Left lung (tissue), 4 donors: ENCODE measurements at regions not wholly inside any gene's neighbourhood (a gene's known extent, or its start where the extent isn't known, plus 50 kb on each side); places are given as distances from the start of the nearest gene placed in this dataset.
"Not testable (repeated sequence)": the region's sequence is repeated elsewhere in the genome, so short reads cannot be mapped to it uniquely, and the experiment has no call there.

Experiments
- ATAC-seq: fragments of 200-7000 bp; cut with Tn5 transposase; one replicate; pipeline ENCODE4 v1.9.1; 2020; ENCODE audit warnings: moderate library complexity
- DNase-seq, 4 donors: peaks; one replicate each; pipeline ENCODE4 v3.0.0-alpha.2; 2013 to 2020
- H3K27ac ChIP-seq, 2 donors: fragments of 200-600 bp; sonication (generic) in 1 of 2; one replicate each; pipeline versions ENCODE4 v1.5.0 to v1.8.0; 2020 to 2021
- H3K27me3 ChIP-seq, 2 donors: fragments of 200-600 bp; sonication (generic) in 1 of 2; one replicate each; pipeline versions ENCODE4 v1.5.0 to v1.8.0; 2020 to 2021
- H3K36me3 ChIP-seq, 2 donors: fragments of 200-600 bp; sonication (generic) in 1 of 2; one replicate each; pipeline versions ENCODE4 v1.5.0 to v1.8.0; 2020 to 2021
- H3K4me1 ChIP-seq, 2 donors: fragments of 200-600 bp; one replicate each; pipeline ENCODE4 v1.8.0; 2021
- H3K4me3 ChIP-seq, 2 donors: fragments of 200-600 bp; sonication (generic) in 1 of 2; one replicate each; pipeline versions ENCODE4 v1.5.0 to v1.8.0; 2020 to 2021; ENCODE audit warnings: mild to moderate bottlenecking in 1 of 2
- H3K9me3 ChIP-seq, 2 donors: fragments of 200-600 bp; sonication (generic) in 1 of 2; one replicate each; pipeline versions ENCODE4 v1.5.0 to v1.8.0; 2020 to 2021
- intact Hi-C, 2 donors: fragments of 100-400 bp; cut with DNase I; formaldehyde crosslinking; loops; one replicate each; pipeline versions ENCODE4 v1.11.2 to v1.14.2; 2022
- TF ChIP-seq, protein P1 (sequence below), 2 donors: fragments of 200-600 bp; sonication (generic) in 1 of 2; IDR thresholded peaks; one replicate each; pipeline versions ENCODE4 v1.5.0 to v1.8.0; 2021; ENCODE audit warnings: antibody characterized with exemption in 2 of 2
- donor health status: DM: no; HTN: yes; CAD: no.
- donor health status: DM: no; HTN: no; CAD: no.

- Histone ChIP-seq H3K4me3 (no peak overlapping the region), H3K9me3 (no peaks in the 10 kb centered on the region), H3K36me3 (no peaks in the 10 kb centered on the region), H3K4me1 (no peaks in the 10 kb centered on the region), H3K27me3 (no peaks in the 10 kb centered on the region), H3K27ac (no peak overlapping the region)
- DNase-seq (no peak), ATAC-seq (no peak)
- intact Hi-C loops, result no loop called here
- TF ChIP-seq, protein P1, sequence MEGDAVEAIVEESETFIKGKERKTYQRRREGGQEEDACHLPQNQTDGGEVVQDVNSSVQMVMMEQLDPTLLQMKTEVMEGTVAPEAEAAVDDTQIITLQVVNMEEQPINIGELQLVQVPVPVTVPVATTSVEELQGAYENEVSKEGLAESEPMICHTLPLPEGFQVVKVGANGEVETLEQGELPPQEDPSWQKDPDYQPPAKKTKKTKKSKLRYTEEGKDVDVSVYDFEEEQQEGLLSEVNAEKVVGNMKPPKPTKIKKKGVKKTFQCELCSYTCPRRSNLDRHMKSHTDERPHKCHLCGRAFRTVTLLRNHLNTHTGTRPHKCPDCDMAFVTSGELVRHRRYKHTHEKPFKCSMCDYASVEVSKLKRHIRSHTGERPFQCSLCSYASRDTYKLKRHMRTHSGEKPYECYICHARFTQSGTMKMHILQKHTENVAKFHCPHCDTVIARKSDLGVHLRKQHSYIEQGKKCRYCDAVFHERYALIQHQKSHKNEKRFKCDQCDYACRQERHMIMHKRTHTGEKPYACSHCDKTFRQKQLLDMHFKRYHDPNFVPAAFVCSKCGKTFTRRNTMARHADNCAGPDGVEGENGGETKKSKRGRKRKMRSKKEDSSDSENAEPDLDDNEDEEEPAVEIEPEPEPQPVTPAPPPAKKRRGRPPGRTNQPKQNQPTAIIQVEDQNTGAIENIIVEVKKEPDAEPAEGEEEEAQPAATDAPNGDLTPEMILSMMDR (IDR thresholded peaks at IDR 0.05), result no peak
These were observed 178.6 kb upstream of the RGS17 start for GRCh38 chr6:153309651-153310050.

DNA sequence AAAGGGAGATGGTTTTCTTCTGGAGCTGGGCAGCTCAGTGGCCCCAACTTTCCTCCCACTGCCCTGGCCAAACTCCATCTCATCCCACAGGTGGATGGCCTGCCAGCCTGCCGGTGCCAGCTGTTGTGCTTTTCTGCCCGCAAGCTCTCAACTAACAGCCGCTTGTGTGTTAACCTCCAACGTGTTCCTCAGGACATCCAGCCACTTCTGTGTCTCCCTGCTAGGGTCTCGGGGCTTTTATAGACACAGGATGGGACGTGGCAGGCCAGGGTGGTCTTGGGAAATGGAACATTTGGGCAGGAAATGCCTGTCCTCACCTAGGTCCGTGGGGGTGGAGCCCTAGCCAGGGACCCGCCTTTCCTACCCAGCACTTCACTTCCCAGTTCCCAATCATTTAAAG lies 171.1 kb upstream of the RGS17 start:
- Histone ChIP-seq H3K36me3 (no peaks in the 10 kb centered on the region), H3K4me1 (no peaks in the 10 kb centered on the region), H3K9me3 (no peaks in the 10 kb centered on the region), H3K27me3 (no peaks in the 10 kb centered on the region), H3K27ac (no peak overlapping the region), H3K4me3 (no peak overlapping the region)
- TF ChIP-seq, protein P1 (IDR thresholded peaks at IDR 0.05), result no peak
- DNase-seq (no peak), ATAC-seq (no peak)
- intact Hi-C loops, result no loop called here

DNA sequence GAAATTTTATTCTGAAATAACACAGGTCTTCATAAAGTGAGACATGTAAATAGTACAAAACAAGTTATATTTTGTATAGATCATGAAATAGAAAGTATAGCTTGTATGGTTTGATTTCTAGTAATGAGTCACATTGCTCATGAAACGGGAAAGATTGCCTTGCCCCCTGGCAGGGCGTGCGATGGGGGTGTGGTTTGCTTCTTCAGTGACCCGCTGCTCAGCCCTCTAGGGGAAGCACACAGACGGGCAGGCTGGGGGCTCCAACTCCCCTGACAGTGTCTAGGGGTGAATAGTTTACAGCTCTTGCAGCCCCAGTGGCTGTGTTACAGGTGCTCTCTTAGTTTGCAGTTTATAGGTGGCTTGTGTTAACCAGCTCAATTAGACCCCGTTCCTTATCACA lies 170.5 kb upstream of the RGS17 start:
- intact Hi-C loops, result no loop called here
- H3K4me1 ChIP-seq, result no peaks in the 10 kb centered on the region
- TF ChIP-seq, protein P1 (IDR thresholded peaks at IDR 0.05), result no peak
- H3K27me3 ChIP-seq, result no peaks in the 10 kb centered on the region
- no peaks in the 10 kb centered on the region for H3K9me3 ChIP-seq
- H3K36me3 ChIP-seq, result no peaks in the 10 kb centered on the region
- no peak for ATAC-seq
- DNase-seq, result peak in 1 of 4 donors; percentile 54
- H3K4me3 ChIP-seq, result no peak overlapping the region
- no peak overlapping the region for H3K27ac ChIP-seq

DNA sequence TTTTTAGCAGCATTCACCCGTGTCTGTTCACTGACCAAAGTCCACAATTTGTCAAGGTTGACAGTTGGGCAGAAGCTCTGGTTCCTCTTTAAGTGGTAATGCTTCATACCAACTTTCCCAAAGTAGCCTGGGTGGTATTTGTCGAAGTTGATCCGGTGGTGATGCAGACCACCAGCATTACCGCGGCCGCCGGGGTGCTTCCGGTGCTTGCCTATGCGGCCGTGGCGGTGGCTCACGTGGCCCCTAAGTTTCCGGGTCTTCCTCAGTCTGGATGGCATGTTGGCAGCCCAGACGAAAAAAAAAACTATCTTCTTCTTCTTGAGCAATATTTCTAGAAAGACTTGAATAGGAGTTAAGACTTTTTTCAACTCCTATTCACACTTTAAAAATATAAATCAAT lies 151.4 kb upstream of the RGS17 start:
- ATAC-seq, H3K4me1 ChIP-seq, H3K27me3 ChIP-seq, H3K4me3 ChIP-seq, H3K36me3 ChIP-seq, H3K9me3 ChIP-seq, intact Hi-C loops, H3K27ac ChIP-seq: not testable (repeated sequence)
- peak in 1 of 4 donors; percentile 39 for DNase-seq

GRCh38 chr6:153275997-153276396 lies 144.9 kb upstream of the RGS17 start:
- DNase-seq, result no peak
- Histone ChIP-seq H3K36me3 (no peaks in the 10 kb centered on the region), H3K4me1 (no peaks in the 10 kb centered on the region), H3K27me3 (no peaks in the 10 kb centered on the region), H3K4me3 (no peak overlapping the region), H3K27ac (no peak overlapping the region), H3K9me3 (peaks cover 0 to 2% of the 10 kb centered on the region in 2 donors)
- intact Hi-C loops, result no loop called here
- no peak for ATAC-seq
- TF ChIP-seq, protein P1 (IDR thresholded peaks at IDR 0.05), result no peak

- DNase-seq, result no peak
- Histone ChIP-seq H3K4me1 (no peaks in the 10 kb centered on the region), H3K27ac (no peak overlapping the region), H3K27me3 (no peaks in the 10 kb centered on the region), H3K9me3 (peaks cover 0 to 4% of the 10 kb centered on the region in 2 donors), H3K4me3 (no peak overlapping the region), H3K36me3 (no peaks in the 10 kb centered on the region)
- TF ChIP-seq, protein P1 (IDR thresholded peaks at IDR 0.05), result no peak
- ATAC-seq, result no peak
- intact Hi-C loops, result no loop called here
These were observed 141.3 kb upstream of the RGS17 start for GRCh38 chr6:153272201-153272980.
